ENCODE measurements at regions not wholly inside any gene's neighbourhood (a gene's known extent, or its start where the extent isn't known, plus 50 kb on each side); places are given as distances from the start of the nearest gene placed in this dataset.

- WGBS, 2 donors: 63 to 65% methylated on average over 4 of the region's 4 CpGs
- Histone ChIP-seq H3K27me3 (no peaks in the 10 kb centered on the region), H3K27ac (no peak overlapping the region), H3K9me3 (no peaks in the 10 kb centered on the region), H3K4me1 (peaks cover 0 to 10% (median 0%) of the 10 kb centered on the region in 4 donors), H3K4me3 (no peak overlapping the region), H3K36me3 (no peaks in the 10 kb centered on the region)
- TF ChIP-seq, protein P1, sequence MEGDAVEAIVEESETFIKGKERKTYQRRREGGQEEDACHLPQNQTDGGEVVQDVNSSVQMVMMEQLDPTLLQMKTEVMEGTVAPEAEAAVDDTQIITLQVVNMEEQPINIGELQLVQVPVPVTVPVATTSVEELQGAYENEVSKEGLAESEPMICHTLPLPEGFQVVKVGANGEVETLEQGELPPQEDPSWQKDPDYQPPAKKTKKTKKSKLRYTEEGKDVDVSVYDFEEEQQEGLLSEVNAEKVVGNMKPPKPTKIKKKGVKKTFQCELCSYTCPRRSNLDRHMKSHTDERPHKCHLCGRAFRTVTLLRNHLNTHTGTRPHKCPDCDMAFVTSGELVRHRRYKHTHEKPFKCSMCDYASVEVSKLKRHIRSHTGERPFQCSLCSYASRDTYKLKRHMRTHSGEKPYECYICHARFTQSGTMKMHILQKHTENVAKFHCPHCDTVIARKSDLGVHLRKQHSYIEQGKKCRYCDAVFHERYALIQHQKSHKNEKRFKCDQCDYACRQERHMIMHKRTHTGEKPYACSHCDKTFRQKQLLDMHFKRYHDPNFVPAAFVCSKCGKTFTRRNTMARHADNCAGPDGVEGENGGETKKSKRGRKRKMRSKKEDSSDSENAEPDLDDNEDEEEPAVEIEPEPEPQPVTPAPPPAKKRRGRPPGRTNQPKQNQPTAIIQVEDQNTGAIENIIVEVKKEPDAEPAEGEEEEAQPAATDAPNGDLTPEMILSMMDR (IDR thresholded peaks at IDR 0.05): no peak
- TF ChIP-seq EP300 (IDR thresholded peaks at IDR 0.05) (no peak), POLR2A (IDR thresholded peaks at IDR 0.05) (no peak)
- no peak for DNase-seq (ENCODE audit: low spot score in 2 of 2)
Observed at GRCh38 chr2:160651416-160652200, 158.0 kb upstream of the RBMS1 start.

DNA sequence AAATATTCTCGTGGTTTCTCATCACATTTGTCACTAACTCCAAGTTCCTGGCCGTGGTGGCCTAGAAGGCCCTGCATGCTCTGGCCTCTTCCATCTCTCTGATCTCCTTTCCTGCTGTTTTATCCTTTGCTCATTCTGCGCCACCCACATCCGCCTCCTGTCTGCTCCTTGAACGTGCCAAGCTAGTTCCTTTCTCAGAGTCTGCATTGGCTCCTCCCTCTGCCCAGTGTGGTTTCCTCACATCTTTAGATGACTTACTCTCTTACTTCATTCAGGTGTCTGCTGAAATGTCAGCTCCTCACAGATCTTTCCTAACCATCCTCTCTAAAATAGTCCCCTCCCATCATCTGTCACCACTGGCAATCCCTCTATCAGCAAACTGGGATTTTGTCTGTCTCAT is 158.6 kb upstream of the RBMS1 start:
- no peaks in the 10 kb centered on the region for H3K27me3 ChIP-seq
- no peaks in the 10 kb centered on the region for H3K9me3 ChIP-seq
- no peak for DNase-seq (ENCODE audit: low spot score in 2 of 2)
- TF ChIP-seq EP300 (IDR thresholded peaks at IDR 0.05) (no peak), POLR2A (IDR thresholded peaks at IDR 0.05) (no peak)
- TF ChIP-seq, protein P1 (IDR thresholded peaks at IDR 0.05): no peak
- no peaks in the 10 kb centered on the region for H3K36me3 ChIP-seq
- no peak overlapping the region for H3K27ac ChIP-seq
- H3K4me3 ChIP-seq: no peak overlapping the region
- WGBS, 2 donors: 68 to 76% methylated on average over 5 of the region's 5 CpGs
- peaks cover 0 to 15% (median 0%) of the 10 kb centered on the region in 4 donors for H3K4me1 ChIP-seq

DNA sequence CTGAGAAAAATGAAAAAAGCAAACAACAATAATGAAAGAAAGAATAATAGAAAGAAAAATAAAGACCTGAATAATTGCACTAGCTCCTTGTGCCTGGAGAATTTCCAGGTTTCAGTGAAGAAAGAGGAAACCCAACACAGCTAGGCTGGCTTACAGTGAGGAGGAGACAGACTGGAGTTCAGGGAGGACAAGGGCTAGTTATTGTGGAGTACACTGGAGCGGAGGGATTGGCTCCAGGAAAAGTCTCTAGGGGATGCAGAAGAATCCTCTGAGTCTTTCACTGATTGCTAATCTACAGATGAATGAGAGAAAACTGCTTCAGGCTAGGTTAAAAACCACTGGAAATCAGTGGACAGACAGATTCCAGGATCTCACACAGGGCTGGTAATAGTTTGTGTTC is 163.6 kb upstream of the RBMS1 start:
- Histone ChIP-seq H3K9me3 (no peaks in the 10 kb centered on the region), H3K36me3 (no peaks in the 10 kb centered on the region), H3K4me1 (peaks cover 0 to 12% (median 0%) of the 10 kb centered on the region in 4 donors), H3K27ac (no peak overlapping the region), H3K4me3 (no peak overlapping the region), H3K27me3 (no peaks in the 10 kb centered on the region)
- TF ChIP-seq, protein P1 (IDR thresholded peaks at IDR 0.05): no peak
- TF ChIP-seq EP300 (IDR thresholded peaks at IDR 0.05): no peak
- TF ChIP-seq POLR2A (IDR thresholded peaks at IDR 0.05): no peak
- DNase-seq (ENCODE audit: low spot score in 2 of 2): no peak
- 50 to 59% methylated on average over 1 of the region's 1 CpG for WGBS, 2 donors

DNA sequence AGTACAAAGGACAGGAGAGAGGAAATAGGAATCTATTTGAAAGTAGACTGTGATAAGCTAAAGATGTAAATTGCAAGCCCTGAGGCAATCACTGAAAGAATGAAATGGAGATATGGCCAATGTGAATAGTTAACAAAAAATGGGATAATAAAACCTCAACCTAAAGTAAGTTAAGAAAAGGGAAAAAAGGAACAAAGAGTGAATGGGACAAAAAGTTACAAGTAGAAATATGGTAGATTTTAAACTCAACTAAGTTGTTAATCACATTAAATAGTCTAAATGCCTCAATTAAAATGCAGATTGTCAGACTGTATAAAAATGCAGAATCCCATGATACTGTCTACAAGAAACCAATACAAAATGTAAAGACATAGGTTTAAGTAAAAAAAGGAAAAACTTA is 165.2 kb upstream of the RBMS1 start:
- Histone ChIP-seq H3K4me3 (no peak overlapping the region), H3K4me1 (peaks cover 0 to 10% (median 0%) of the 10 kb centered on the region in 4 donors), H3K9me3 (no peaks in the 10 kb centered on the region), H3K36me3 (no peaks in the 10 kb centered on the region), H3K27ac (no peak overlapping the region), H3K27me3 (no peaks in the 10 kb centered on the region)
- TF ChIP-seq EP300 (IDR thresholded peaks at IDR 0.05) (no peak), POLR2A (IDR thresholded peaks at IDR 0.05) (no peak)
- TF ChIP-seq, protein P1 (IDR thresholded peaks at IDR 0.05): no peak
- no peak for DNase-seq (ENCODE audit: low spot score in 2 of 2)

DNA sequence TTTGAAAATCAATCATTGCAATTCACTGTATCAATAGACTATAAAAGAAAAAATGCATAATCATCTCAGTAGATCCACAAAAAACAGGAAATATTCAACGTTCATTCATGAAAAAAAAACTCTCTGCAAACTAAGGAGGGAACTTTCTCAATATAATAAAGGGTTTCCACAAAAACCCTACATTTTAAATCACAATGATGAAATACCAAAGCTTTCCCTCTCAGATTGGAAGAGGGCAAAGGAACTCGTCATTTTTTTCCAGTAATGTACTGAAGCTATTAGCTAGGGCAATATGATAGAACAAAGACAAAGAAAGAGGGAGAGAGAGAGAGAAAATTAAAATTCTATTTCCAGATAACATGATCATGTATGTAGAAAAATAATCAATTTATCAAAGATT is 167.1 kb upstream of the RBMS1 start:
- Histone ChIP-seq H3K27me3 (no peaks in the 10 kb centered on the region), H3K27ac (no peak overlapping the region), H3K4me3 (no peak overlapping the region), H3K4me1 (peaks cover 0 to 11% (median under 1%) of the 10 kb centered on the region in 4 donors), H3K9me3 (no peaks in the 10 kb centered on the region), H3K36me3 (no peaks in the 10 kb centered on the region)
- WGBS, 2 donors: 36 to 43% methylated on average over 2 of the region's 2 CpGs
- TF ChIP-seq, protein P1 (IDR thresholded peaks at IDR 0.05): no peak
- no peak for TF ChIP-seq EP300 (IDR thresholded peaks at IDR 0.05)
- no peak for TF ChIP-seq POLR2A (IDR thresholded peaks at IDR 0.05)
- DNase-seq (ENCODE audit: low spot score in 2 of 2): no peak

Measured in tibial nerve (tissue), 4 donors.